Left hindlimb (tissue), 1 donor: ENCODE measurements at regions not wholly inside any gene's neighbourhood (a gene's known extent, or its start where the extent isn't known, plus 50 kb on each side); places are given as distances from the start of the nearest gene placed in this dataset.
"Not testable (repeated sequence)": the region's sequence is repeated elsewhere in the genome, so short reads cannot be mapped to it uniquely, and the experiment has no call there.

ENCODE experiments used
- DNase-seq: peaks from one replicate; pipeline ENCODE4 v3.0.0-alpha.2; 2018

DNA sequence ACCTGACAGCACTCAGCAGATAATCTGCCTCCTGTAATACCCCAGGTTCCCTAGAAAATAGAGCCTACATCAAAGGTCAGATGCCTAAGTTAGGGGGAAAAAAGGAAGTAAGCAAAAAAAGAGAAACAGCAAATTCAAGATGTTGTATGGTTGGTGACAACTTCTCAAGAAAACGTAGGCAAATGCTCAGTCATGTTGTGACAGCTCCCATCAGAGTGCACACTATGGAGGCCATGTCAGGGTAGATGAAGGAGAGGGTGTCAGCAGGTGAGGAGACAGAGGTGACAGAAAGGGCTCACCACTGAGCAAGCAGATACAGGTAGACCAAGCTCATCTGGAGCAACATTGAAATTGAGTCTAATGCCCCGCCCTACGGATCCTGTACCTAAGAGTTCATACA, 356.8 kb upstream of the BRINP1 start:
- no peak for DNase-seq

DNA sequence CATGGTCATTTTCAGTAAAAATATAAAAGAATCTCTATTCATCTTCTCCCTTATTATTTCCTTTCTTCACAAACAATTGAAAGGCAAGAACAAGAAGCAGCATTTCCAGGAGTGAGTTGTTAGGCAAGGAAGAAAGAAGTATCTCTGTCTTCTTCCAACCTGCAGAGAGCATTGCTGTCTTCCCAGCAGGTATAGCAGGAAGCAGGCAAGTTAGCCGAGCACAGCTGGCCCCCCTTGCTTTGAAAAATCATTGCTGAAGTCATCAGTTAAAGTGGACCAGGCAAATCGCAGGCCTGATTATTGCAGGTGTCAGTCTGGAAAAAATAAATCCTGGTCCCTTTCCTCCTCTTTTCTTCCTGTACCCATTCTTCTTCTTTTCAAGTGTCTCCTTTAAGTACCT, 353.1 kb upstream of the BRINP1 start:
- DNase-seq: no peak

DNA sequence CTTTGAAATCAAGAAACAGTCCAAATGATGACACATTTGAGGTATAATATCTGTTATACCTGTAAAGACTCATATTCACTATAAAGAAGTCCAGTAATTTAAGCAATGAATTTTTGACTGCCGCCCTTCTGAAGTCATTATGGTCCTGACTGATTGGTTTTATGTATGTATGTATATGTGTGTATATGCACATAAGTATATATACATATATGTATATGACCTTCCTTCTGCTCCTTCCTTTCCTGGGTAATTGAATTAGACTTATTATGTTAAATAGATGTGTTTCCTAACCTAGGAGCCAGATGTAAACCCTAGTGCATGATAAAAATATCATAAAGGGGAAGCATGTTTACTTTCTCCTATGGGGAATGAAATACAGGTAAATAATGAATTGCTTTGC, 343.1 kb upstream of the BRINP1 start:
- DNase-seq: no peak

DNA sequence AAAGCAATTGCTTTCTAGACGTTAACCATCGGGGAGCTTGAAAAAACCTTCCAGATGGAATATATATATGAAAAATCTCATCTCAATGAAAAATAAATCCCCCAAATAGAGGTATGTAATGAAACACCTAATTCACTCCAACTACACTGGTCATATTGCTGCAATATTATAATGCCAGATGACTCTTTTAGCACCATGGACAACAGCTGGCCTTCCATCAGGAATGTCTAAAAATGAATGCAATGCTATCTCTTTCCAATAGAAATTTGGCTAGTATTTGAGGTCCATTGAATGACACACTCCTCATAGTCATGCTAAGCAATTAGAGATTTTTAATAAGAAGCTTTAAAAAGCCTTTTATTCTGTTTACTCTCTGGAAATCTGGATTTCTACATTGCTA, 340.2 kb upstream of the BRINP1 start:
- DNase-seq: no peak

DNA sequence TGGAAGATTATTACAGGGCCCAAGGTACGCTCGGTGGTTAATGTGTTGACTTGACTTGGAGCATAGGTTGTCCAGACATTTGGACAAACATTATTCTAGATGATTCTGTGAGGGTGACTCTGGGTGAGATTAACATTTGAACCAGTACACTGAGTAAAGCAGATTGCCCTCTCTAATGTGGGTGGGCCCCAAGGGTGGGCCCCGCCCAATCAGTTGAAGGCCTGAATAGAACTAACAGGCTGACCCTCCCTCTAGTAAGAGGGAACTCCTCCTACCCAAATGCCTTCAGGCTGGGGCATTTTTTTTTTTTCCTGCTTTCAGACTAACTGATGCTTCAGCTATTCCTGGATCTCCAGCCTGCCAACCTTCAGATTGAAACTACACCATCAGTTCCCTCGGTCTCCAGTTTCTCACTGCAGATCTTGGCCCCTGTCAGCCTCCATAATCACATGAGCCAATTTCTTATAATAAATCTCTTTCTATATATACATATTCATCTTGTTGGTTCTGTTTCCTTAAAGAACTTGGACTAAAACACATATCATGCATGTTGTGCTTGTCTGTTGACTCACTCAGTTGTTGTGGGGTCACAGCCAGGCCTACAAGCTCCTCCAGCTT, 338.1 kb upstream of the BRINP1 start:
- no peak for DNase-seq

DNA sequence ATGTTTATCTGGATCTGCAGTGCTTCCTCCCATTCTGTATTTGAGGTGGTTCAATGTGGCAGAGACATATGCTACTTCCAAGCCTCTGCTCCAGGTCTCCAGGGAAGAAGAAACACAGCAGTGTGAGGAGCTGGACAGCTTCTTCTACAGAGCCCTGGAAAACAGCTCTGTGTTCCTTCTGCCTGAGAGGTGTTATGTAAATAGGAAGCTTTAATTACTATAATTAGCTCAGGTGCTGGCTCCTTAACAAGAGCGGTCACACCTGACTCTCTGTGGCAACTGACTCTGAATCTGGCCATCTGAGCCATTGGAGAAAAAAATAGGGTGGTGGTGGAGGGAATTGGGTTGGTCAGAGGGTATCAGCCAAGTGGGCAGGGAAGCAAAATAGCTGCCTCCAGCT, 332.4 kb upstream of the BRINP1 start:
- no peak for DNase-seq

DNA sequence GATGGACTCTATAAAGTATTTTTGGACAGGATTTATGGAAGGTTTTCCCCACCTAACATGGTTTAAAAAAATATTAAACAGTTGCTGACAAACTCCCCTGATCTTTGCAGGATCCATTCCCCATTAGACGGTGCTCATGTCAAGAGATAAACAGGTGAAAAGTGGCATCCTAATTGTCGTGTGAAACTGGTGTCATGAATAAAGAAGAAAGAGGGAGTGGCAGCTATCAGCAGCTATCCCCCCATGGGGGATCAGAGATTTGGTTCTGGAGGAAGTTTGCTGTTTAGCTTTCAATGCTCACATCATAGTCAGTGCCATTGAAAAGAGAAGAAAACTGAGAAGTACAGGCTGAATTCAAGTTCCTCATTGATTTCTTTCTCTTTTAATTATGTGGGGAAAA, 329.3 kb upstream of the BRINP1 start:
- DNase-seq: no peak

DNA sequence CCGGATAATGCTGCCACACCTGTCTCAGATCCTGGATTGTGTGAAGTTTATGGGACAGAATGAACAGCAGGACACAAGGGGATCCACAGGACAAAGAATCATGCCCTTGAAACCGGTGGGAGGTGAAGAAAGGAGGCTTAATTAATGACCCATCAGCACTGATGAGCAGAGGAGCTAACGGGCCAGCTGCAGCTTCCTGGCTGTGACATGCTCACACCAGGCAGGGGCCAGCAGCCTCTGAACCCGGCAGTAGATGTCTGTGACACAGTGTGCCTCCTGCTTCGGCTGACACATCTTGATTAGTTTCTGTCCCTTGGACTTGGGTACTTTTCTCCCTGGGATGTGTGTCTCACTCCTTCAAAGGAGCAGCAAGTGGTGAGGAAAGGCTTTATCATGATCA, 328.8 kb upstream of the BRINP1 start:
- no peak for DNase-seq

DNA sequence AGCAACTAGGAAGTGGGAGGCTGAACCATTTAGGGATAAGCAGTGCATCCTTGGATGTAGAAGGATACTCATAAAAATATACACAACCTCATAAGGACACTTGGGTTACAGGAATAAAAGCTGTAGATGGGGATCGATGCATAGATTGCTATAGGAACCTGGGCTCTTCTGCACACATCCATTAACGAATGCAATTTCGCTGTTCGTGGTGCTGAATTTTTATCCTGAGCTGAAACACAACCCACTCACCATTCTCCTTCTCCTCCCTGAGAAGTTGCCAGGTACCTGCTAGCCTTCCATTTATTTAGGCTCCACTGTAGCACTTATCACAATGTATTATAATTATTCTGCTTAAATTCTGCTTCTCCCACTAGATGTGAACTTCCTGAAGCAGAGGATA, 320.6 kb upstream of the BRINP1 start:
- no peak for DNase-seq

DNA sequence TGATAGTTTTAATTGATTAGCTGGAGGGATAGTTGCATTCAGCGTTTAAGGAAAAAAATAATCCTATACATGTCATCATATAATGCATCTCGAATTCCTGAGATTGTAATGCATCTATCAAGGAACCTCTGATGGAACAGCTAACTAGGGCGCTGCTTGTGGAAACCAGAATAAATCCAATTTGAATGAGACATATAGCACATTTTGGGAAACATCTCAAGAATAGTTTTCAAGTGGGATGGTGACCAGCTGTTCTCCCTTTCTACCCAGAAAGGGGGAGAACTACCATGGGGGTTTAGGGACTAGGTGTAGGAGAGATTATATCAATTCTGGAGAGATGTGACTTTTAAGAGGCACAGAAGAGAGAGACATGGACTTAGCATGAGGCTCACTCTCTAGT, 319.3 kb upstream of the BRINP1 start:
- no peak for DNase-seq

DNA sequence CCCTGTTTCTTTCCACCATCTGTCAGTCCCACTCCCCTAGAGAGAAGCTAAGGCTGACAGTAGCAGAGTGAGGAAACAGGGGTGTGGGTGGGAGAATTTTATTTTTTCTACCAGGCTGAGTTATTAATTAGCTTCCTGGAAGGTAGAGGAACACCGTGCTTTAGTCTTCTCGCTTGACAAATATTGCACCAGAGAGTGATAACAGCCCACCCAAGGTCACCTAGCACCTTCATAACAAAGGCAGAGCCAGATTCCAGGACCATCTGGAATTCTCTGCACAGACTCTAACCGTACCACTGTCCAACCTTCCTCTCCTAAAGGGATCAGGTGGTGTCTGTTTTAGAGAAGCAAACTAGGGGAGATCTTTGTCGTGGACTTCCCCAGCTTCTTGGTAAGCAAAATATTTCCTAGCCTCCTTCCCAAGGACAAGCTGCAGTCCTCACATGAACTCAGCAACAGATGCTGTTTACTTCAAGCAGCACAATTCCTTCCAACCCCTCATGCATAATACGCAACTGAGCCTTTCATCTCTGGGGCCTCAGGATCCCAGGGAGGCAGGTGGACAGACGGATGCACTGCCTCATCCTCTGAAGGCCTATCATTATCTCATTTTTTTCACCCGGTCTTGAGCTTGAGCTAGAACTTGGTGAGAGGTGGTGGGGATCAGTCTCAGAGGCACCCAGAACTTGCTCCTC, 308.7 kb upstream of the BRINP1 start:
- DNase-seq: no peak

DNA sequence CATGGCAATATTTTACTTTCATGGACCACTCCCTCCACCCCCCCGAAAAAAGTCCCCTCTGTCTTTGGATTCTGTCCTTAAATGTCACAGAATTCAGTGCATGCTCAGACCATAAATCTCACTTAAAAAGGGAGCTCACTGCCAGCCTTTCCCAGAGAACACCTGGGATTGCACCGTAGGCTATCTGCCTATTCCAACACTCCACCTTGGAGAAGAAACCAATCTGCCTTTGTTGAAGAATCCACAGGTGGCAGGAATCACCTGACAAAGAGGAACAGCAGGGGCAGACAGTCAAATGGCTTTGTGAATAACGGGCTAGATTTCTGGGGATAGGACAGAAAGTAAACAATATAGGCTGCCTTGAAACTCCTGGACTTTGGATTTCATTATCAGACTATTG, 306.7 kb upstream of the BRINP1 start:
- DNase-seq: no peak

DNA sequence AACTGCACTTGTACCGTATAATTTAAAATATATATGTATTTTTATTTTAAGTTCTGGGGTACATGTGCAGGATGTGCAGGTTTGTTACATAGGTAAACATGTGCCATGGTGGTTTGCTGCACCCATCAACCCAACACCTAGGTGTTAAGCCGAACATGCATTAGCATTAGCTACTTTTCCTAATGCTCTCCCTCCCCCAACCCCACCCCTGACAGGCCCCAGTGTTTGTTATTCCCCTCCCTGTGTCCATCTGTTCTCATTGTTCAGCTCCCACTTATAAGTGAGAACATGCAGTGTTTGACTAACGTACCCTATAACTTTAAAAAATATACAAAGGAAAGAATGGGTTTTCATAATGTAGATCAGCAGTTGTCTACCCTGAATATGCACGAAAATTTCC, 303.5 kb upstream of the BRINP1 start:
- not testable (repeated sequence) for DNase-seq

DNA sequence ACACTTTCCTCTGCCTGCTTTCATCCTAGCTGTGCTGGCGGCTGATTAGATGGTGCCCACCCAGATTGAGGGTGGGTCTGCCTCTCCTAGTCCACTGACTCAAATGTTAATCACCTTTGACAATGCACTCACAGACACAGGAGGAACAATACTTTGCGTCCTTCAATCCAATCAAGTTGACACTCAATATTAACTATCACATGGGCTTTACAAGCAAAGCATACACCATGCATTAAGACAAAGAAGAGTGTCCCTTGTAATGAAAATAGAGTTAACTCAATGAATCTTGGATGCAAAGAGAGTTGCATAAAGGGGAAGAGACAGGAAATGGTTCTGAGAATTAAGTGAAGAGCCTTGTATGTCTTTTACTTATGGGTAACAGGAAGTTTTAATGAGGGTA, 298.7 kb upstream of the BRINP1 start:
- DNase-seq: no peak

DNA sequence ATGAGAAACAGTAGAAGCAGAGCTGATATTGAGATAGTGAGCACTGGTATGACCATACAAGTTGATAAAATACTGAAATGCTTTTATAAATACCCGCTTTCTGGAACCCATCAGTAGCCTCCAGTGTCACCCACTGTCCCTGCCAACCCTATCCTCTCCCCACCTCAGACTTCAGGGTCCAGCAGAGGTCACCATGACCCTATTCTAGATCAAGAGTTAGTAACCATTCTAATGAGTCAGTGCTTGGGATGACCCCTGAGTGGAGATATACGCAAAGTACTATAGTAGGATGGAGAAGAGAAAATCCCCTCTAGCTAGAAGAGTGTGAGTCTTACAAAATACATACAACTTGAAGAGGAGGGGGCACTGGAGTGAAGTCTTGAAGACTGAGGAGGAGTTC, 297.9 kb upstream of the BRINP1 start:
- no peak for DNase-seq

DNA sequence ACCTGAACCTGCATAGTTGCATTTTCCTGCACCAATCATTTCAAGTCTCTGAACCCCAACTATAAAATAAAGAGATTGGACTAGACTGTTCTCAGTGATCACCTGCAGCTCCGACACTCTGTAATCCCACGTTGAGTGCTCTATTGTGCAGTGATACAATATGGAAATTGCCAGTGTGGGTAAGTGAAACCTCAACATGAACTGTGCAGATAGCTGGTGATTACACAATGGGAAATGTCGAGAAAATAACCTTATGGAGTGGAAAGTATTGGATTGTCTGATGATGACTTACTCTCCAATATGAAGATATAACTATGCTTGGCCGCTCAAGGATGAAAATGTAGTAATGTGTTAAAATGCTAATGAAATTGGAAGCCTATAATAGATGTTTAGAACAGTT, 293.1 kb upstream of the BRINP1 start:
- no peak for DNase-seq

DNA sequence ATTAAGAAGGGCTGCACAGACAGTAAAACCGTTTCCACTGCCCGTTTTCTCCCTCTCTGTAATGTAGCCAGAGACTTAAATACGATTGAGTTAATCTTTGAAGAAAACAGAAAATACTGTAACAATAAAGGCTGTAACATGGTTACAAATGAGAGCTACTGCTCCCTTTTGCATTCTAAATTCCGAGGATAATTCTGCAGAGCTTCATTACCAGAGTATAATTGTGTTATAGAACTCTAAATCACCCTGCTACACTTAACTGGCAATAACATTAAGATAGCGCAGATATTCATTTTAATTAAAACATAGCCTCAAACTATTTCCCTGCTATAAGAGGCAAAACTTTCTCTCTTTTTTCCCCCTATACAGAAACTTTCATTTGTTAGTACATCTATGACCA, 283.7 kb upstream of the BRINP1 start:
- DNase-seq: no peak

DNA sequence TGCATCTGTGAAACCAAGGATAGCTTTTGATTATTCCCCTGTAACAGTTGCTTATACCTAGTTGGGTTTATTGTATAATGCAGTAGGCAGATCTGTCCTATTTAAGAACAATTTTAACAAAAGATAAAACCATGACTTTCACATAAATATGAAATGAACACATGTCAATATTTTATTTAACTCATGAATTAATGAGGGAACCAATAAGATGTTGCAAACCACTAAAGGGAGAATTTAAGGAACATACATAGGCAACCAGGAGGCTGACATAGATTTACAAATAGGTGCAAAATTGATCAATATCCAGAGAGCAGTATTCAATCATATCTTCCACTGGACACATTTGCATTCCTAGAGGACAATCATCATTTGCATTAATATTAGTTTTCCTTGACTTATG, 280.0 kb upstream of the BRINP1 start:
- no peak for DNase-seq

DNA sequence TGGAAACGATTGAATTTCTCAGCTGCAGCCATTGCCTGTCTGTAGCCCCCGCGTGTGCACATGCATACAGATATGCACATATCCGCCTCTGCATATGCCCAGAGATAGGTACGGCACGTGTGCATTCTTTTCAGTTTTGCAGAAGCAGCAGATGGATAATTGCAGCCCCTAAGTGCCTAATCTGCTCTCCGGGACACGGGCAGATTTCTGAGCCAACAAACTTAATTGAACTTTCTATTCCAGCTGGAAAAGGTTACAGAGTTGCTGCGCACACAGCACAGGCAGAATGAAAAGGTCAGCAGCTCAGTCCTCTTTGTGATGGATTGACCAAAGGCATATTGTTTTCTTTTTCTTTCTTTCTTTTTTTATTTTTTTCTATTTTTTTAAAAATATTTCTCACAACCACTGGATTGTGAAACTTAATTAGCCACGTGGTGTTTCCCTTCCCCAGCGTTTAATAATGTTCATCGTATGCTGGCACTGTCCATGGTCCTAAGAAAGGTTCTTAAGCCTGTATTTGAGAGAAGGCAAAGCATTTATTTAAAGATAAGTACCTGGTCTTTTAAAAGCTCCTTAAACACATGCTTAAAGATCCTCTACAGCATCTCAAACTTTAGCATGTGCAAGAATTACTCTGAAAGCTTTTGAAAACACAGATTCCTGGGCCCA, 270.2 kb upstream of the BRINP1 start:
- DNase-seq: no peak

DNA sequence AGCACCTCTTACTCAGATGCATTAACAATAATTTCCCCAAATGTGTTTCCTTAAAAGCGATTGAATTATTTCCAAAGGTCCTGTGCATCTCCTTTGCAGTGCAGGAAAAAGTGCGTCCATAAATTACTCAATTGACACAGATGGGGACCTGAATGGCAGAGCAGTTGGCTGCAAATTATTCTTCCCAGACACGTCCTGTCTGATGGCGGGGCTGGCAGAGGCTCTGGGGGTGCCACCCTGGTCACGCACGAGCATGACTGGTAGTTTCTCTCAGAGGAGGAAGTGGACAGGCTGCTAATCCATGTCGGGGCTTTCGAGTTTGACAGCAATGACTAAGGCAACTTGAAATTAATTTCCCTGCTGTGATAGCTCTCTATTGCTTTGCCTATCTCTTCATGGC, 264.8 kb upstream of the BRINP1 start:
- DNase-seq: no peak

DNA sequence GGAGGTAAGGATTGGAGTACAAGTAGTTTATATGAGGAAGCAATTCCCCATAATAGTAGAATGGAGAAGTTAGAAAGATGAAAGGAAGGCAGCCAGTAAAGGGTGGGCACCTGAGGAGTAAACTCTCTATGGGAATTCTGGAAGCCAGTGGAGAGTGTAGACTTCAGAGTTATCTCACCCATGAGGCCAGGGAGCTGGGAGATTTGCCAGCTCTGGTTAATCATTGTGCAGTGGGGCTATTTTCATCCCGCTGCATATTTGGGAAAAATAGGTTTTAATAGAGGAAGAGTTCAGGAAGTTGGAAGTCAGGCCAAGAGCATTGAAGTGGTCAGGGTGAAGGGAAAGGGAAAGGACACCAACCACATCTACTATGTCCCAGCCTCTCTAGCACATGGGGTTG, 242.3 kb upstream of the BRINP1 start:
- DNase-seq: no peak

DNA sequence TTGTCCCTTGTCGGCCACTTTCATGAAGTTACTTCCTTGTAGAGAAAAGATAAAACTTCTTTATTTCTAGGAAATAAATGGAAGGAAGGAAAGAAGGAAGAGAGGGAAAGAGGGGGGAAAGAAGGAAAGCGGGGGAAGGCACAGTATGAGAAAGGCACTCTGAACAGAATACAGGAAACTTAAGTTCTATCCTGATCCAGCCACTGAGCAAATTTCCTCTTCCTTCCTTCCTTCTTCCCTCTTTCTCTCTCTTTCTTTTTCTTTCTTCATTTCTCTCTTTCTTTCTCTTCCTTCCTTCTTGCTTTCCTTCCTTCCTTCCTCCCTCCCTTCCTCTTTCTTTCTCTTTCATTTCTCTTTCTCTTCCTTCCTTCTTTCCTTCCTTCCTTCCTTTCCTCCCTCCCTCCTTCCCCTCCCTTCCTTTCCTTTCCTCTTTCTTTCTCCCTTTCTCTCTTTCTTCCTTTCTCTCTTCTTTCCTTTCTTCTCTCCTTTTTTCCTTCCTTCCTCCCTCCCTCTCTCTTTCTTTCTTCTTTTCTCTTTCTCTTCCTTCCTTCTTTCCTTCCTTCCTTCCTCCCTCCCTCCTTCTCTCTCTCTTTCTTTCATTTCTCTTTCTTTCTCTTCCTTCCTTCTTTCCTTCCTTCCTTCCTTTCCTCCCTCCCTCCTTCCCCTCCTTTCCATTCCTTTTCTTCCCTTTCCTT, 240.2 kb upstream of the BRINP1 start:
- DNase-seq: no peak

DNA sequence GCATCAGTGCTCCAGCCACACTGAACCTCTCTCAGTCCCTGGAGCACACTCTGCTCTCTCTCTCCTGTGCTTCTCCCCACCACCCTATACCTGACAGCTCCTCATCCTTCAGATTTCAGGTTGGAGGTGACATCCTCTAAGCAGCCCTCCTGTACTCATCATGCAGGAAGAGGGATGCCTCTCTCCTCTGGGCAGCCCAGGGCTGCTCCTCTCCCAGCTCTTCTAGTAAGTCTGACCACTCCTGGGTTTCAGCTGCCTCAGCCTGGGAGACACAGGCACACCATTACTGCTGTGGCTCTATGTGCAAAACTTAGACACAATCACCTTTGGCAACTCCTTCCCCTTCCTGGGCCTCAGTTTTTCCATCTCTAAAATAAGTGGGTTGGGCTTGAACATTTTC, 232.4 kb upstream of the BRINP1 start:
- no peak for DNase-seq

DNA sequence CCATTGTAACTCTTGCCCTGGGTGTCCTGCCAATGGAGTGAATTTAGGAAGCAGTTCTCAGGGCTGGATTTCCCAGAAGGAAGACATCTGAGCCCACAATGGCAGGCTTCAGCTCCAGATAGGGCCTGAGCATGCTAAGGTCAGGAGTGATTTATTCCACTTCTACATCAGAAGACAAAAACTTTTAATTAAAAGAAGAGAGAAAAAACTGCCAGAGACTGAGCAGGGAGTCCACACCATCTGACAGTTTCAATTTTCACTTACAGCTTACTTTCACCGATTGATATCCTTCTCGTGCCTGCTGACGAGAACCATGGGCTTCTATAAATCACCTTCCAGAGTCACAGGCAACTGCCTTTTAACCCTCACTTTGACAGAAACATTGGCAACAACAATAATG, 228.3 kb upstream of the BRINP1 start:
- no peak for DNase-seq
